Stimulated activated CD8-positive, alpha-beta memory T cell treated with anti-CD3 and anti-CD28 coated beads, Interleukin-15, amount 100 ng/mL, for 1 hour (primary cell): ENCODE measurements at regions not wholly inside any gene's neighbourhood (a gene's known extent, or its start where the extent isn't known, plus 50 kb on each side); places are given as distances from the start of the nearest gene placed in this dataset.

Experiments used
- DNase-seq: peaks from one replicate; pipeline ENCODE4 v3.0.0-alpha.2; 2020; ENCODE audit warnings: low read depth

- DNase-seq: no peak
These were observed 594.9 kb upstream of the ID2 start for GRCh38 chr2:8086796-8087479.

DNA sequence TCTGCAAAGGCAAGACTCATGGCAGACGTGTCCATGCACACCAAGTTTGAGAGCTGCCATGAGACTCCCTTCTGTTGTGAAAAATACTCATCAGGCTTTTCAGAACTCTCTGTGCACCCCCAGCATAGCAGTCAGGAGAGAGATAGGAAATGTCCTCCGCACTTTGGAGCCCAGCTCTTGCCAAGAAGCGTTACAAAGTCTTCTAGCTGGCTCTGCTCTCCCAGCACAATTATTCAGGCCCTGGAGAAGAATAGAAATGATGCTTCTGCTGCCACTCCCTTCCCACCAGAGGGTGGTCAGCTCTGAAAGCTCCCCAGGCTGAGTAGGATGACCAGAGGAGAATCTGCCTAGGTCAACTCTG, 594.4 kb upstream of the ID2 start:
- no peak for DNase-seq

- DNase-seq: no peak
These were observed 593.0 kb upstream of the ID2 start for GRCh38 chr2:8088810-8089209.

- no peak for DNase-seq
These were observed 592.3 kb upstream of the ID2 start for GRCh38 chr2:8089596-8089995.

DNA sequence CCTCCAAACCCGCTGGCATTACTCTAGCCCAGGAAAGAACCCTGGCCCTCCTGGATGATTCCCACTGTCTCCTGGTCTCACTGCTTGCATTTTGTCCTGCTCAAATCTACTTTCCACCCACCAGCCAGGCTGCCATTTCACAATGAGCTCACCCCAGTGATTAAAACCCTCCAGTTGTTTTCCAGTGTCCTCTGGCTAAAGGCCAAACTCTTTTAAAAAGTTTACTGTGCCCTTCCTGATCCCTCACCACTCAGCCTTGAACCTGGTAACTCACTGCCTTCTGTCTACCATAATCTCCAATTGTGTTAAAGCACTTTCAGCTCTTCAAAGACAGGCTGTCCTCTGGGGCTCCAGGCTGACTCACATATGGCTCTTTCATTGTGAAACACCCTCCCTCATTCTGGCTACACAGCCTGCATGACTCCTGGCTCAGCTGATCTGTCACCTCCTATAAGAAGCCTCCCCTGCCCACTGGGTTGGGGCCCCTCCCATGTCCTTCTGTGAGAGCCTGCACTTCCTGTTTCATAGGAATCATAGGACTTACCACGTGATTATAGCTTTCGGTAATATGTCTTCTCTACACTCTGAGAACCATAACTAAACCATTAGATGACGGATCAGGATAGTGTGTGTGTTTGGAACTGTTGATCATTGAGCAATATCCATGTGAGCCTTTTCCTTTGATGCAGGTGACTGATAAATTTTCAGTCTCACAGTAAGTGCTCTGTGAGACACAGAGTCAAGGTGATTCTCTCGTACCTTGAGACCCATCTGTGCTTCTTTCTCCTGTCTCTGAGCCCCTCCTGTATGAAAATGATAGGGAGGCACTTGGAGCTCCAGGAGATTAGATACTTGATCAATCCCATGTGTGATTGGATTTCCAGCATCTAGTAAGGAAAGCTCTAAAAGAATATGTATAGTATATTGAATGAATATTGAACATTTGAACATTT, 590.8 kb upstream of the ID2 start:
- no peak for DNase-seq

GRCh38 chr2:8094526-8094925, 587.3 kb upstream of the ID2 start:
- DNase-seq: no peak

DNA sequence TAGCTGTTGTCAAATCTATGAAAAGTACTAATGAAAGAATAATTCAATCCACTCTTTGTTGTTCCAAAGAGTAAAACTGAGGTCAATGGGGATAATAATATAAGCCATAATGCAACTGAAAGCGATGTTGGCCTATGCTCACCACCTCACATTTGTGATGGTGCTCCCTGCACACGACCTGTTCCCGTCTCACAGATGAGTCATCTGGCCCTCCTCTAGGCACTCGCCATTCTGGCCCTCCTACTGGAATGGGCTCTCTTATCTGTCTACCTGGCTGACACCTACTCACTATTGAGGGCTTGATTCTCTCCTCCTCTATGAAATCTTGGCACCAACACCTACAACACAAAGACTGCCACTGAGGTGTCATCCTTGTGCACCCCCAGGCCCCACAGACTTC, 585.9 kb upstream of the ID2 start:
- DNase-seq: no peak

DNA sequence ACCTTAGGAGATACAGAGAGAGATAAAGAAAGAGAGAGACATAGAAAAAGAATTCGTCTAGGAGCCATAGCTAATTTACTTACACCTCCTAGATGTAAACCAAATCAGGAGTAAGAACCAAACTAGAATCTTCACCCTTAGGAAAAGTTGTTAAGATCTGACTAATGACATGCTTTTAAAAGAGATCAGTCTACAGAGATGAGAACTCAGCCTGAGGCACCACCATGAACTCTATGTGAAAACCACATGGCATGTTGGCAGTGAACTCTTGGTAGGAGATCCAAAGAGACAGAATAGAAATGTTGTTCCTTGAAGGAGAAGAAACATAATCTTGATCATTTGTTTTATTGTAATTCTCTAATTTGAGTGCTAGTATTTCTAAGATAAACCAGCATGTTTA, 585.4 kb upstream of the ID2 start:
- DNase-seq: no peak

- no peak for DNase-seq
These were observed 583.2 kb upstream of the ID2 start for GRCh38 chr2:8098476-8099266.

DNA sequence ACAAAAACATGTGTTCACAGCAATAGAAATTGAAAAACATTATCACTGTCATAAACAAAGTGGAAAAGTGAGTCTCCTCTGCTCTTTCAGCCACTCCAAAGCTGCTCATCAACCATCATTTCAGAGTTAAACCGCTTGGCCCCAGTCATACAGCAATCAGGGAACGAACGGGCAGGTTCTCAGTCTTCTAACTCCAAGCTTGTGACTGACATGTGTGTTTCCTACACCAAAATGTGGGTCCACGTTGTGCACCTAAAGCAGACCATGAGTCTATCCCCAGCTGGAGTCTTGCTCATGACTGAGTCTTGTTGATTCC, 582.6 kb upstream of the ID2 start:
- no peak for DNase-seq

DNA sequence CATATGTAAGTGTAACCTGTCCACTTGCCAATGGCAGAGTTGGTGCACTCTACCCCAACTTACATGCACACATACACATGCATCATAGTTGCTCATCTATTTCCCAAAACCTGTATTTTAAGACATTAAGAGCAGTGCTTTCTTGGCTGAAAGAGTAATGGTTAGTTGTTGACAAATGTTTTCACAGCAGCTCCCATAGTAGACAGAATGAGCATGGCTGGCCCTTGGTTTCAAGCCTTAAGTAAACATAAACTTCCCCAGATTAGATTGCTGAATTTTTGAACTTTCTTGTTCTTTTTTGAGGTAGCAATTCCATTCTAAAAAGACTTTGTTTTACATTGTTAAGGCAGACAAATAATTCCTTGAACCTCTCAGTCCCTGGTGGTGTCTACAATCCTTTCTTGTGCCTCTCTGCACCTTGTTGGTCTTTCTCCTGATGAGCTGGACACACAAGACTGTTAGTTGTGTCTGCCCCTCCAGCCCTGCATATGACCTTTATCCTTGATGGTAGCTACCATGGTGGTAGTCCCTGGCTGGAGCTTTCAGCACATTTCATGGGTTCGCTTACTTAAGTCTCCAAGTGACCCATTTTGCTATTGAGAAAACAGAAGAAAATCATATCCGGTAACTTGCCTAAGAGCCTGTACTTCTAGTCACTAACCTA, 580.1 kb upstream of the ID2 start:
- no peak for DNase-seq

DNA sequence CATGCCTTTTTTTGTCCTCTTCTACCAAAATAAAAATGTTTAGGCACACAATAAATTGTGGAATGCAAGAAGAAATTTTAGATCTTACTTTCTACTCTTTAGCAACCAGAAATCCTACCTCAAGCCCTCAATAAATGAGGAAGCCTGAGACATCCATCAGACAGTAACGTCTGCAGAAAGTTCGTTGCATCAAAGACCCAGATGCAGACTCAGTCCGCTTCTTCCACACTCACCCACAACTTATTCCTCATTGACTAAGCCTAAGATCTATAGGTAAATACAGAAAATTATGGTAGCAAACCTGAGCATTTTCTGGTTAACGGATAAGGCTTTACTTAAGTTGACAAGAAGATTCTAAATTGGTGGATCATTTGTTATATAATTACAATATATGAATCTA, 579.4 kb upstream of the ID2 start:
- no peak for DNase-seq

- no peak for DNase-seq
These were observed 578.7 kb upstream of the ID2 start for GRCh38 chr2:8103085-8103708.

- DNase-seq: no peak
These were observed 574.7 kb upstream of the ID2 start for GRCh38 chr2:8107150-8107549.

- DNase-seq: no peak
These were observed 574.1 kb upstream of the ID2 start for GRCh38 chr2:8107621-8108378.

GRCh38 chr2:8110716-8111115, 571.1 kb upstream of the ID2 start:
- DNase-seq: no peak

DNA sequence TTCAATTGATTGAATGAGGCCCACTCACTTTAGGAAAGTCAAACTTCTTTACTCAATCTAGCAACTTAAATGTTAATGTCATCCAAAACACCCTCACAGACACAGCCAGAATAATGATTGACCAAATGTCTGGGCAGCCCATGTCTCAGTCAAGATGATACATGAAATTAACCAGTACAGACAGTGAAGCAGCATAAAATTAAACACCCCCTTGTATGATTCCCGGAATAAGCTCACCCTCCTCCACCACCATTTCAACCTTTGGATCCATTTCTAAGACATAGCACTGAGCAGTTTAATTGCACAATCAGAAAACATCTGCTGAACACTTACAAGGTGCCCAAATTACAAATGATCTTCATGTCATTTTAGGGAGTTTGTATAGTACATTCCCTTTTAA, 570.7 kb upstream of the ID2 start:
- DNase-seq: no peak

GRCh38 chr2:8115456-8115855, 566.4 kb upstream of the ID2 start:
- DNase-seq: no peak

GRCh38 chr2:8115966-8116365, 565.9 kb upstream of the ID2 start:
- DNase-seq: no peak

DNA sequence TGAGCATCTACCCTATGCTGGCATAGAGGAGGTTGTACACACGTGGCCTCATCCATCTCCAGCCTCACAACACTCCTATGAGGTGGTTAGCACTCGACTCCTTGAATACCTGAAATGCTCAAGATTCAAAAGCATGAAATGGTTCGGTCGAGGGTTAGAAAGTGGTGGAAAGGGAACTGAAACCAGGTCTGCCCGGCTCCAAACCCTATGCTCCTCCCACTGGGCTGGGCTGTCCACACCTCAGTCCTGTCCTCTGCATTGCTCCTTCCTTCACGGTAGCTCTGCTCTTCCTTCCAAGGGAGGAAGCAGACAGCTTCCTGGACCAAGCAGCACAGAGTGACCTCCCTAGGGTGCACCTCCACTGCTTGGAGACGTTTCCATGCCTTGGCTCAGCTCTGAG, 565.2 kb upstream of the ID2 start:
- DNase-seq: no peak
